ENCODE measurements at regions not wholly inside any gene's neighbourhood (a gene's known extent, or its start where the extent isn't known, plus 50 kb on each side); places are given as distances from the start of the nearest gene placed in this dataset.

DNA sequence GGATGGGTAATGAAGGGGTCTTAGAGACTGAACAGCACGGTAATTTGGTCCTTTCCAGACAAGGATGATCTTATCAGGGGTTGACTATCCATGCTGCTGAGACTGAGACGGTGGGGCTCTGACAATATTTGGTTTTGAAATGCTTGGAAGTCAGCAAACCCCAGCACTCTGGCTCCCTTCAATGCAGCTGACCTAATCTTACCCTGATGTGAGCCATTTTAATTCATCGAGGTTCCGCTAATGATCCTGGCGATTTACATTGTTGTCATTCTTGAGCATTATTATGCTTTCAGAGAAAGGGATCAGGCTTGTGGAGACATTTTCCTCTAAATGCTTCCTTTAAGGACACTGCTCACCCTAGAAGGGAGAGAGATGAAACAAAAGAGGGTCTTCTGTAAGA, 114.6 kb upstream of the BMPER start:
- no peak for DNase-seq (ENCODE audit: low read depth)
- TF ChIP-seq POLR2A (IDR thresholded peaks at IDR 0.05; ENCODE audit: extremely low read depth, insufficient read length) (no peak), MYC (IDR thresholded peaks at IDR 0.05; ENCODE audit: low read depth, low read length) (no peak)
- TF ChIP-seq, protein P1, sequence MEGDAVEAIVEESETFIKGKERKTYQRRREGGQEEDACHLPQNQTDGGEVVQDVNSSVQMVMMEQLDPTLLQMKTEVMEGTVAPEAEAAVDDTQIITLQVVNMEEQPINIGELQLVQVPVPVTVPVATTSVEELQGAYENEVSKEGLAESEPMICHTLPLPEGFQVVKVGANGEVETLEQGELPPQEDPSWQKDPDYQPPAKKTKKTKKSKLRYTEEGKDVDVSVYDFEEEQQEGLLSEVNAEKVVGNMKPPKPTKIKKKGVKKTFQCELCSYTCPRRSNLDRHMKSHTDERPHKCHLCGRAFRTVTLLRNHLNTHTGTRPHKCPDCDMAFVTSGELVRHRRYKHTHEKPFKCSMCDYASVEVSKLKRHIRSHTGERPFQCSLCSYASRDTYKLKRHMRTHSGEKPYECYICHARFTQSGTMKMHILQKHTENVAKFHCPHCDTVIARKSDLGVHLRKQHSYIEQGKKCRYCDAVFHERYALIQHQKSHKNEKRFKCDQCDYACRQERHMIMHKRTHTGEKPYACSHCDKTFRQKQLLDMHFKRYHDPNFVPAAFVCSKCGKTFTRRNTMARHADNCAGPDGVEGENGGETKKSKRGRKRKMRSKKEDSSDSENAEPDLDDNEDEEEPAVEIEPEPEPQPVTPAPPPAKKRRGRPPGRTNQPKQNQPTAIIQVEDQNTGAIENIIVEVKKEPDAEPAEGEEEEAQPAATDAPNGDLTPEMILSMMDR (IDR thresholded peaks at IDR 0.05; ENCODE audit: low read depth, low read length) = no peak
- TF ChIP-seq, protein P2, sequence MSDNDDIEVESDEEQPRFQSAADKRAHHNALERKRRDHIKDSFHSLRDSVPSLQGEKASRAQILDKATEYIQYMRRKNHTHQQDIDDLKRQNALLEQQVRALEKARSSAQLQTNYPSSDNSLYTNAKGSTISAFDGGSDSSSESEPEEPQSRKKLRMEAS (IDR thresholded peaks at IDR 0.05; ENCODE audit: low read depth, low read length) = no peak
- H3K4me3 ChIP-seq (ENCODE audit: low read depth, low read length) = no peak overlapping the region

DNA sequence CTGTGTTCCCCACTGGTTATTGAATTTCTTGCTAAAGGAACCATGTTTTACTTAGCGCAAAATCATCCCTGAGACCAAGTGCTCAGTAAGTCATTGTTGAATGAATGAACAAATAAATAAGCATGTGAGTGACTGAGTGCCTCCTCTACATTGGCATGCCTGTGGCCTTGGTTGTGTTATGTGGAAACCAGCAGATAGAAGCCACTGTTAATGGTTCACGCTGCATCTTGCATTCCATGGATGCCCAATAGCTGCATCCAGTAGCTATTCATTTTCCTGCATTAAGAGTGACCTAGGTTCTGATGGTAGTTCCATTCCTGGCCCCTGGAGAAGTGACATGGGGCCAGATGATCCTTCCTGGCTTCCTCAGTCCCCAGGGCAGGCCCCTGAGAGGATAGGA, 113.3 kb upstream of the BMPER start:
- no peak overlapping the region for H3K4me3 ChIP-seq (ENCODE audit: low read depth, low read length)
- DNase-seq (ENCODE audit: low read depth) = no peak
- TF ChIP-seq POLR2A (IDR thresholded peaks at IDR 0.05; ENCODE audit: extremely low read depth, insufficient read length) = no peak
- TF ChIP-seq MYC (IDR thresholded peaks at IDR 0.05; ENCODE audit: low read depth, low read length) = no peak
- TF ChIP-seq, protein P1 (IDR thresholded peaks at IDR 0.05; ENCODE audit: low read depth, low read length) = no peak
- TF ChIP-seq, protein P2 (IDR thresholded peaks at IDR 0.05; ENCODE audit: low read depth, low read length) = no peak

DNA sequence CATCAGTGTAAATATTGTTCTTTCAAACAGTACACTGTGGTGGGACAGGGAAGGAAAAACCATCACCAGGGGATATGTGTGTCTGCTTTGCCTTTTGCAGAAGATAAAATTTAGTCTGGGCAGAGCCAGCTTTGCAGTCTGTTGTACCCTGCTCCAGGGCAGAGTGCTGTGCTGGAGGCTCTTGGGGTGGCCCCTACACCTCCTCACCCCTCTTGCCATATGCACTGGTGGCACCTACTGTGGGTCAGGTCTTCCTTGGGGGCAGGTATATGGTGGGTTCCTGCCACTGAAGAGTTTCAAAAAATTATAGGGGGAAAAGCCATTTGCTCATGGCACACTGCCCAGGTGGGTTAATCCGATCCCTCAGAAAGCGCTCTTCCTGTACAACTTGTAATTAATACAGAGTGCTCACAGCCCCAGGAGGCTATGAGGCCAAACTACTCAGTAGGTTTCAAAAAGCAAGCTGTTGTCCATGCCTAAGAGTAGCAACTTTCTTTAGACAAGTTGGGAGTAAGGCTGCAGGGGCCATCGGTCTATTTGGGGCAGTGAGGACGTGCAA, 112.7 kb upstream of the BMPER start:
- H3K4me3 ChIP-seq (ENCODE audit: low read depth, low read length) = no peak overlapping the region
- TF ChIP-seq, protein P2 (IDR thresholded peaks at IDR 0.05; ENCODE audit: low read depth, low read length) = no peak
- TF ChIP-seq, protein P1 (IDR thresholded peaks at IDR 0.05; ENCODE audit: low read depth, low read length) = no peak
- TF ChIP-seq MYC (IDR thresholded peaks at IDR 0.05; ENCODE audit: low read depth, low read length) (no peak), POLR2A (IDR thresholded peaks at IDR 0.05; ENCODE audit: extremely low read depth, insufficient read length) (no peak)
- no peak for DNase-seq (ENCODE audit: low read depth)

DNA sequence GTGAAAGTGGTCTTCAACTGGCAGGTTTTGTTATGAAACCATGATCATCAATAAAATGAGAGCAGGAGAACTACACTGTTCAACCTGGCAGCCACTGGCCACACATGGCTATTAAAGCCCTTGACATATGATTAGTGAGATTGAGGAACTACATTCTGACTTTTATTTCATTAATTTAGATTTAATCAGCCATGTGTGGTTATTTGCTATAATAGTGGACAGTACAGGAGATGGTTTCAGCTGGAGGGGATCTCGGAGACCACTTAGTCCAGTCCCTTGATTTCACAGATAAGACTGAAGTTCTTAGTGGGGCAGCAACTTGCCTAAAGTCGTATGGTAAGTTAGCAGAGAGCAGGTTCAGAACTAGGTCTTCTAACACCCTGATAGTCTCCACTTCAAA, 111.7 kb upstream of the BMPER start:
- TF ChIP-seq, protein P1 (IDR thresholded peaks at IDR 0.05; ENCODE audit: low read depth, low read length) = no peak
- TF ChIP-seq POLR2A (IDR thresholded peaks at IDR 0.05; ENCODE audit: extremely low read depth, insufficient read length) = no peak
- TF ChIP-seq, protein P2 (IDR thresholded peaks at IDR 0.05; ENCODE audit: low read depth, low read length) = no peak
- TF ChIP-seq MYC (IDR thresholded peaks at IDR 0.05; ENCODE audit: low read depth, low read length) = no peak
- no peak overlapping the region for H3K4me3 ChIP-seq (ENCODE audit: low read depth, low read length)
- no peak for DNase-seq (ENCODE audit: low read depth)

DNA sequence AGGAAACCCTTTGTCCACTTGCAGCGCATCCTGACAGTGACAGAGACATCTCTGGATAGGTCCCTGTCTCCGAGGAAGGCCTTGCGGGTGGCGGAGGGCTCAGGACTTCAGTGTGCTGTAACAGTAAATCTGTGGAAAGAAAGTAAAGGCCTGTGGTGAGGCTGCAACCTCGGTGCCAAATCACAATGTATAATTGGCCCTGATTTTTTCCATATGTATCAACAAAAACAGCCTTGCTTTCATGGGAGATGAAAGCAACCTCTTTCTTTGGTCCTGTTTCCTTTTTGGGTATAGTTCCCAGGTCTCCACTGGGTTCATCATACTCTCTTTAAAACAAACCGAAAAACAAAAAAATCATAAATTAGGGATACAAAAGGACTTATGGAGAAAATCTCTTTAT, 110.9 kb upstream of the BMPER start:
- no peak for TF ChIP-seq POLR2A (IDR thresholded peaks at IDR 0.05; ENCODE audit: extremely low read depth, insufficient read length)
- no peak for TF ChIP-seq MYC (IDR thresholded peaks at IDR 0.05; ENCODE audit: low read depth, low read length)
- TF ChIP-seq, protein P2 (IDR thresholded peaks at IDR 0.05; ENCODE audit: low read depth, low read length) = no peak
- TF ChIP-seq, protein P1 (IDR thresholded peaks at IDR 0.05; ENCODE audit: low read depth, low read length) = no peak
- no peak overlapping the region for H3K4me3 ChIP-seq (ENCODE audit: low read depth, low read length)
- DNase-seq (ENCODE audit: low read depth) = no peak

Data from NB4 (cell line).